22Rv1 (cell line): ENCODE measurements at regions not wholly inside any gene's neighbourhood (a gene's known extent, or its start where the extent isn't known, plus 50 kb on each side); places are given as distances from the start of the nearest gene placed in this dataset.

Experiments used
- H3K27ac ChIP-seq: fragments of 450-650 bp; 2 replicates; pipeline ENCODE4 v1.5.1; 2017
- CTCF ChIP-seq: fragments of 450-650 bp; IDR thresholded peaks from 2 replicates; pipeline ENCODE4 v1.5.1; 2017; ENCODE audit warnings: mild to moderate bottlenecking
- ZFX ChIP-seq: fragments of 450-650 bp; IDR thresholded peaks from 2 replicates; pipeline ENCODE4 v1.6.1; 2017; ENCODE audit warnings: antibody characterized with exemption, borderline replicate concordance

GRCh38 chr13:21228738-21229137 is 52.3 kb downstream of the MRPL57 start:
- TF ChIP-seq ZFX, result no peak
- TF ChIP-seq CTCF, result no peak
- no peak overlapping the region for H3K27ac ChIP-seq

DNA sequence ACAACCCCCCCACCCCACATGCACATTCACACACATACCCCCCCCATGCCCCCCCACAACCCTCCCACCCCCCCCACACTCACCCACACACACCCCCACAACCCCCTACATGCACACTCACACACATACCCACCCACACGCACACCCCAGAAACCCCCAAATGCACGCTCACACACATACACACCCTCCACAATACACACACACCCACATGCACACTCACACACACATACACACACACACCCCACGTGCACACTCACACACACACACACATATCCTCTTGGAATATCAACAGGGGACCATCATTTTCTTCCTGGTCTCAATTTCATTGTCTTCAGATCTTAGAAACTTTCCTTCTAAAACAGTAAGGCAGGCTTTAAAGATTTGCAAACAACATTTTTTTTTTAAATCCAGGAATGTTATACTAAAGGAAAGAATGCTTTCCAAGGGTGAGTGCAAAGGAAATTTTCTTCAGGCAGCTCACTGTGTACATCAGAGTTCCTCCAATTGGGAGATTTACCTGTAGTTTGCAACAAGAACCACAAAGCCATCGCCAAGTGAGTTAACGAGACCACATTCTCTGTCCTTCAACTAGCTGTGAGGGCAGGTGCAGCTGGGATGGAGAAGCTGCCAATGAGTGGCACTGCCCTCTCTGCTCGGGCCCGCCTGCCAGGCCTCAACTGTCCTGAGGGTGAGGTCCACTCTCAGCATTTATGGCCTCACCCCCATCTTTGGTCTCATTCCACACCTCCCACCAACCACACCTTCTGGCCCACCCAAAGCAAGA is 53.0 kb downstream of the MRPL57 start:
- no peak overlapping the region for H3K27ac ChIP-seq
- TF ChIP-seq CTCF (no peak), ZFX (no peak)

DNA sequence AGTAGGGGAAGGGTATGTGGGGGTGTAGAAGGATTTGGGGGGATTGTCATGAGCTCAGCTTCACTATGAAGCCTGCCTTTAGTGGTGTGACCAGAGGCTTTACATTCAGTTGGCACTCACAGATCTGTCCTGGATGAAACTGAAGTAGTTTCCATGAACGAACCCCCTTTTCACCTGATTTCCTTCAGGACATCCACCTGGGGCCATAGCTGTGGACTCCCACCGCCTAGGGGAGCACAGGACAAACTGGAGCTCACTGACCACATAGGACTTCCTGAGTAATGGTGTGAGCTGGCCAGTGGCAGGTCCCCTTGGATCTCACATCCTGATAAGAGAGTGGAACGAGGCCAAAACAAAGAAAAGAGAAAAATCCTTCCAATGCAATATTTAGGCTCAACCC is 54.1 kb downstream of the MRPL57 start:
- TF ChIP-seq CTCF (no peak), ZFX (no peak)
- no peak overlapping the region for H3K27ac ChIP-seq

DNA sequence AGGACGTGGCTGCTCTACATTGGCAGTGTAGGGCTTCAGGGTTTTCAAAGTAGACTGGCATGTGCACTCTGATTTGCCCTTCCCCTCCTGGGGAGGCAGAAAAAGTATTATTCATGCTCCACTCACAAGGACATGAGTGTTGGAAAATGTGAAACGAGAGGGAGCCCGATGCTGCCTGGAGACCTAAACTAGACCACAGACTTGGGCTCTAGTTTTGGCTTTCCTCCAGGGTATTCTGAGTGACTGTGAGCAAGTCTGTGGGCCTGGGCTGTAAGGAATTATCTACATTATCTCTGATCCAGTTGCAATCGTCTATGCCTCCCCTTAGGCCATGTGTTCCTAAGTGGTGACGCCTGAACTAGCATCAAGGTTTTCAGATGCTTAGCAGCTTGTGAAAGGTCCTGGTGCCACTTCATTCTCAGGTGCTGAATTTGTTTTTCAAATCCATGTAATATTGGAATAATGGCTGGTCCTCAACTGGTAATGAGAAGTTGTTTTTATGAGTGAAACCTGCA is 55.0 kb downstream of the MRPL57 start:
- no peak overlapping the region for H3K27ac ChIP-seq

DNA sequence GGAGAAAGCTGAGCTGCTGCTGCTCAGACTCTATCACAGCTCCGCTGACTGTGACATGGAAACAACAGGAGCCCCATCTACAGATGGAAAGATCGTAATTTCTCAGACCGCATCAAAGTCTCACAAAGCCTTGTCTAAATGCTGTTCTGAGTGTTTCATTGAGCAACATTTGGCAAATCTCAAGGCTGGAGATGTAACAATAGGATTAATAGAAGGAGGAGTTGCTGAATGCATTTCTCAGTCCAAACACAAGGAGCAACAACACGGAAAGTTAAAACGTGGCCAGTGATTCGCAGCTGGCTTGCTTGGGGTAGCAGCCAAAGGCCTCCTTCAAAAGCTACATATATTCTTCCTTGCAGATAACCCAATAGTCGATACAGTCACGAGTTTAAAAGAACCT is 55.7 kb downstream of the MRPL57 start:
- H3K27ac ChIP-seq, result no peak overlapping the region
- no peak for TF ChIP-seq ZFX
- TF ChIP-seq CTCF, result no peak

More for the DNA sequence above, 55.0 kb downstream of the MRPL57 start:
- no peak for TF ChIP-seq CTCF
- no peak for TF ChIP-seq ZFX

GRCh38 chr13:21232599-21232998 is 56.1 kb downstream of the MRPL57 start:
- TF ChIP-seq CTCF, result no peak
- TF ChIP-seq ZFX, result no peak
- no peak overlapping the region for H3K27ac ChIP-seq

GRCh38 chr13:21233086-21233485 is 56.6 kb downstream of the MRPL57 start:
- TF ChIP-seq CTCF, result no peak
- no peak for TF ChIP-seq ZFX
- no peak overlapping the region for H3K27ac ChIP-seq
